ENCODE measurements at regions not wholly inside any gene's neighbourhood (a gene's known extent, or its start where the extent isn't known, plus 50 kb on each side); places are given as distances from the start of the nearest gene placed in this dataset.

DNA sequence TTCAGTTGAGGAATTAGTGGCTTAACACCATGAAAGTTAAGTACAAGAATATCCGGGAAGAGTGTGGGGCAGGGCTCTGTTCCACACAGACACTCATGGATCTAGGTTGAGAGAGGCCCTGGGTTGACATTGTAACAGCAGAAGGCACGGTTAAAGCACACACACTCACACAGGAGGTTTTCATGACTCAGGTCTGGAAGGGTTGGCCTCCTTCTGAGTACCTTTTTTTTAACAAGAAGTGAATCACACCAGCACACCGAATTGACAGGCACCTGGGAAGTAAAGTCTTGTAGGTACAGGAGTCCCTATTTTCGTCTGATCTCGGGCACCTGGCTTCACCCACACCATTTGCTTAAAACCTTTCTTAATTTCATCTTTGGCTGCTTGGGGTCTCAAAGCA is 509.4 kb upstream of the ADARB2 start:
- no peak overlapping the region for H3K27ac ChIP-seq (ENCODE audit: low read depth in 1 of 2, low read length in 2 of 2)
- TF ChIP-seq FOXA1 (IDR thresholded peaks at IDR 0.05) (no peak), GABPA (IDR thresholded peaks at IDR 0.05 in 1 of 2, conservative IDR thresholded peaks at IDR 0.05 in 1 of 2) (no peak), SP1 (IDR thresholded peaks at IDR 0.05) (no peak), HNF4A (conservative IDR thresholded peaks at IDR 0.05) (no peak), YY1 (IDR thresholded peaks at IDR 0.05) (no peak), FOXA2 (IDR thresholded peaks at IDR 0.05) (no peak), RXRA (IDR thresholded peaks at IDR 0.05) (no peak), MAX (IDR thresholded peaks at IDR 0.05) (no peak), JUND (IDR thresholded peaks at IDR 0.05) (no peak), HNF4G (IDR thresholded peaks at IDR 0.05) (no peak), TAF1 (conservative IDR thresholded peaks at IDR 0.05) (no peak)
- TF ChIP-seq, protein P1, sequence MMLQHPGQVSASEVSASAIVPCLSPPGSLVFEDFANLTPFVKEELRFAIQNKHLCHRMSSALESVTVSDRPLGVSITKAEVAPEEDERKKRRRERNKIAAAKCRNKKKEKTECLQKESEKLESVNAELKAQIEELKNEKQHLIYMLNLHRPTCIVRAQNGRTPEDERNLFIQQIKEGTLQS (IDR thresholded peaks at IDR 0.05), result no peak
- TF ChIP-seq, protein P2, sequence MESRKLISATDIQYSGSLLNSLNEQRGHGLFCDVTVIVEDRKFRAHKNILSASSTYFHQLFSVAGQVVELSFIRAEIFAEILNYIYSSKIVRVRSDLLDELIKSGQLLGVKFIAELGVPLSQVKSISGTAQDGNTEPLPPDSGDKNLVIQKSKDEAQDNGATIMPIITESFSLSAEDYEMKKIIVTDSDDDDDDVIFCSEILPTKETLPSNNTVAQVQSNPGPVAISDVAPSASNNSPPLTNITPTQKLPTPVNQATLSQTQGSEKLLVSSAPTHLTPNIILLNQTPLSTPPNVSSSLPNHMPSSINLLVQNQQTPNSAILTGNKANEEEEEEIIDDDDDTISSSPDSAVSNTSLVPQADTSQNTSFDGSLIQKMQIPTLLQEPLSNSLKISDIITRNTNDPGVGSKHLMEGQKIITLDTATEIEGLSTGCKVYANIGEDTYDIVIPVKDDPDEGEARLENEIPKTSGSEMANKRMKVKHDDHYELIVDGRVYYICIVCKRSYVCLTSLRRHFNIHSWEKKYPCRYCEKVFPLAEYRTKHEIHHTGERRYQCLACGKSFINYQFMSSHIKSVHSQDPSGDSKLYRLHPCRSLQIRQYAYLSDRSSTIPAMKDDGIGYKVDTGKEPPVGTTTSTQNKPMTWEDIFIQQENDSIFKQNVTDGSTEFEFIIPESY (IDR thresholded peaks at IDR 0.05), result no peak
- TF ChIP-seq, protein P3, sequence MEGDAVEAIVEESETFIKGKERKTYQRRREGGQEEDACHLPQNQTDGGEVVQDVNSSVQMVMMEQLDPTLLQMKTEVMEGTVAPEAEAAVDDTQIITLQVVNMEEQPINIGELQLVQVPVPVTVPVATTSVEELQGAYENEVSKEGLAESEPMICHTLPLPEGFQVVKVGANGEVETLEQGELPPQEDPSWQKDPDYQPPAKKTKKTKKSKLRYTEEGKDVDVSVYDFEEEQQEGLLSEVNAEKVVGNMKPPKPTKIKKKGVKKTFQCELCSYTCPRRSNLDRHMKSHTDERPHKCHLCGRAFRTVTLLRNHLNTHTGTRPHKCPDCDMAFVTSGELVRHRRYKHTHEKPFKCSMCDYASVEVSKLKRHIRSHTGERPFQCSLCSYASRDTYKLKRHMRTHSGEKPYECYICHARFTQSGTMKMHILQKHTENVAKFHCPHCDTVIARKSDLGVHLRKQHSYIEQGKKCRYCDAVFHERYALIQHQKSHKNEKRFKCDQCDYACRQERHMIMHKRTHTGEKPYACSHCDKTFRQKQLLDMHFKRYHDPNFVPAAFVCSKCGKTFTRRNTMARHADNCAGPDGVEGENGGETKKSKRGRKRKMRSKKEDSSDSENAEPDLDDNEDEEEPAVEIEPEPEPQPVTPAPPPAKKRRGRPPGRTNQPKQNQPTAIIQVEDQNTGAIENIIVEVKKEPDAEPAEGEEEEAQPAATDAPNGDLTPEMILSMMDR (IDR thresholded peaks at IDR 0.05; ENCODE audit: low read depth, low read length, missing input control), result no peak
- TF ChIP-seq, protein P4, sequence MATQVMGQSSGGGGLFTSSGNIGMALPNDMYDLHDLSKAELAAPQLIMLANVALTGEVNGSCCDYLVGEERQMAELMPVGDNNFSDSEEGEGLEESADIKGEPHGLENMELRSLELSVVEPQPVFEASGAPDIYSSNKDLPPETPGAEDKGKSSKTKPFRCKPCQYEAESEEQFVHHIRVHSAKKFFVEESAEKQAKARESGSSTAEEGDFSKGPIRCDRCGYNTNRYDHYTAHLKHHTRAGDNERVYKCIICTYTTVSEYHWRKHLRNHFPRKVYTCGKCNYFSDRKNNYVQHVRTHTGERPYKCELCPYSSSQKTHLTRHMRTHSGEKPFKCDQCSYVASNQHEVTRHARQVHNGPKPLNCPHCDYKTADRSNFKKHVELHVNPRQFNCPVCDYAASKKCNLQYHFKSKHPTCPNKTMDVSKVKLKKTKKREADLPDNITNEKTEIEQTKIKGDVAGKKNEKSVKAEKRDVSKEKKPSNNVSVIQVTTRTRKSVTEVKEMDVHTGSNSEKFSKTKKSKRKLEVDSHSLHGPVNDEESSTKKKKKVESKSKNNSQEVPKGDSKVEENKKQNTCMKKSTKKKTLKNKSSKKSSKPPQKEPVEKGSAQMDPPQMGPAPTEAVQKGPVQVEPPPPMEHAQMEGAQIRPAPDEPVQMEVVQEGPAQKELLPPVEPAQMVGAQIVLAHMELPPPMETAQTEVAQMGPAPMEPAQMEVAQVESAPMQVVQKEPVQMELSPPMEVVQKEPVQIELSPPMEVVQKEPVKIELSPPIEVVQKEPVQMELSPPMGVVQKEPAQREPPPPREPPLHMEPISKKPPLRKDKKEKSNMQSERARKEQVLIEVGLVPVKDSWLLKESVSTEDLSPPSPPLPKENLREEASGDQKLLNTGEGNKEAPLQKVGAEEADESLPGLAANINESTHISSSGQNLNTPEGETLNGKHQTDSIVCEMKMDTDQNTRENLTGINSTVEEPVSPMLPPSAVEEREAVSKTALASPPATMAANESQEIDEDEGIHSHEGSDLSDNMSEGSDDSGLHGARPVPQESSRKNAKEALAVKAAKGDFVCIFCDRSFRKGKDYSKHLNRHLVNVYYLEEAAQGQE (IDR thresholded peaks at IDR 0.05), result no peak
- no peak for DNase-seq (ENCODE audit: low spot score)
- no peaks in the 10 kb centered on the region for H3K4me1 ChIP-seq (ENCODE audit: control insufficient read depth in 4 of 4, insufficient read depth in 4 of 4, low read length in 3 of 4)
- H3K9ac ChIP-seq (ENCODE audit: low read depth in 1 of 2, low read length in 2 of 2), result no peak overlapping the region
- peaks cover 0 to 5% (median 0%) of the 10 kb centered on the region in 4 donors for H3K9me3 ChIP-seq (ENCODE audit: control insufficient read depth in 4 of 4, low read length in 3 of 4)
- no peaks in the 10 kb centered on the region for H3K27me3 ChIP-seq (ENCODE audit: control insufficient read depth in 4 of 4, insufficient read depth in 4 of 4, low read length in 3 of 4)
- 76% methylated on average over 5 of the region's 5 CpGs for WGBS
- no peaks in the 10 kb centered on the region for H3K36me3 ChIP-seq (ENCODE audit: control insufficient read depth in 4 of 4, insufficient read depth in 3 of 4, low read depth in 1 of 4, low read length in 3 of 4)
- H3K4me3 ChIP-seq (ENCODE audit: low read depth in 1 of 3, low read length in 3 of 3), result no peak overlapping the region

- Histone ChIP-seq H3K4me1 (ENCODE audit: control insufficient read depth in 4 of 4, insufficient read depth in 4 of 4, low read length in 3 of 4) (no peaks in the 10 kb centered on the region), H3K4me3 (ENCODE audit: low read depth in 1 of 3, low read length in 3 of 3) (no peak overlapping the region), H3K36me3 (ENCODE audit: control insufficient read depth in 4 of 4, insufficient read depth in 3 of 4, low read depth in 1 of 4, low read length in 3 of 4) (no peaks in the 10 kb centered on the region), H3K27me3 (ENCODE audit: control insufficient read depth in 4 of 4, insufficient read depth in 4 of 4, low read length in 3 of 4) (no peaks in the 10 kb centered on the region), H3K9ac (ENCODE audit: low read depth in 1 of 2, low read length in 2 of 2) (no peak overlapping the region), H3K9me3 (ENCODE audit: control insufficient read depth in 4 of 4, low read length in 3 of 4) (peaks cover 0 to 5% (median 0%) of the 10 kb centered on the region in 4 donors), H3K27ac (ENCODE audit: low read depth in 1 of 2, low read length in 2 of 2) (no peak overlapping the region)
- TF ChIP-seq, protein P2 (IDR thresholded peaks at IDR 0.05), result no peak
- TF ChIP-seq FOXA2 (IDR thresholded peaks at IDR 0.05) (no peak), TAF1 (conservative IDR thresholded peaks at IDR 0.05) (no peak), RAD21 (IDR thresholded peaks at IDR 0.05) (no peak), SP1 (IDR thresholded peaks at IDR 0.05) (no peak), EGR1 (IDR thresholded peaks at IDR 0.05; ENCODE audit: low read depth in 2 of 2) (no peak)
- TF ChIP-seq, protein P3 (IDR thresholded peaks at IDR 0.05; ENCODE audit: low read depth, low read length, missing input control), result no peak
- DNase-seq (ENCODE audit: low spot score), result no peak
- WGBS, result 88% methylated on average over 5 of the region's 5 CpGs
Measured at GRCh38 chr10:2245580-2245979, 508.3 kb upstream of the ADARB2 start.
